ENCODE measurements at regions not wholly inside any gene's neighbourhood (a gene's known extent, or its start where the extent isn't known, plus 50 kb on each side); places are given as distances from the start of the nearest gene placed in this dataset.
"Not testable (repeated sequence)": the region's sequence is repeated elsewhere in the genome, so short reads cannot be mapped to it uniquely, and the experiment has no call there.

- no peak for DNase-seq (ENCODE audit: low read depth in 2 of 2)
Measured at GRCh38 chr20:57787151-57787989, 77.6 kb upstream of the PMEPA1 start.

- DNase-seq (ENCODE audit: low read depth in 2 of 2), result no peak
Measured at GRCh38 chr20:57786304-57786932, 76.6 kb upstream of the PMEPA1 start.

GRCh38 chr20:57785720-57786119 lies 75.9 kb upstream of the PMEPA1 start:
- no peak for DNase-seq (ENCODE audit: low read depth in 2 of 2)

- no peak for DNase-seq (ENCODE audit: low read depth in 2 of 2)
Measured at GRCh38 chr20:57785061-57785460, 75.2 kb upstream of the PMEPA1 start.

- DNase-seq (ENCODE audit: low read depth in 2 of 2), result no peak
Measured at GRCh38 chr20:57783956-57784837, 74.4 kb upstream of the PMEPA1 start.

GRCh38 chr20:57783196-57783595 lies 73.4 kb upstream of the PMEPA1 start:
- DNase-seq (ENCODE audit: low read depth in 2 of 2), result no peak

- DNase-seq (ENCODE audit: low read depth in 2 of 2), result no peak
Measured at GRCh38 chr20:57782631-57783041, 72.8 kb upstream of the PMEPA1 start.

- DNase-seq (ENCODE audit: low read depth in 2 of 2), result no peak
Measured at GRCh38 chr20:57781901-57782300, 72.1 kb upstream of the PMEPA1 start.

GRCh38 chr20:57780906-57781305 lies 71.1 kb upstream of the PMEPA1 start:
- no peak for DNase-seq (ENCODE audit: low read depth in 2 of 2)

- DNase-seq (ENCODE audit: low read depth in 2 of 2), result no peak
Measured at GRCh38 chr20:57780398-57780797, 70.6 kb upstream of the PMEPA1 start.

- DNase-seq (ENCODE audit: low read depth in 2 of 2), result no peak
Measured at GRCh38 chr20:57779401-57780003, 69.7 kb upstream of the PMEPA1 start.

GRCh38 chr20:57777911-57778310 lies 68.1 kb upstream of the PMEPA1 start:
- DNase-seq (ENCODE audit: low read depth in 2 of 2), result no peak

- no peak for DNase-seq (ENCODE audit: low read depth in 2 of 2)
Measured at GRCh38 chr20:57774951-57775350, 65.1 kb upstream of the PMEPA1 start.

- DNase-seq (ENCODE audit: low read depth in 2 of 2), result no peak
Measured at GRCh38 chr20:57774111-57774880, 64.5 kb upstream of the PMEPA1 start.

- DNase-seq (ENCODE audit: low read depth in 2 of 2), result no peak
Measured at GRCh38 chr20:57773059-57773815, 63.4 kb upstream of the PMEPA1 start.

GRCh38 chr20:57772349-57772964 lies 62.6 kb upstream of the PMEPA1 start:
- DNase-seq (ENCODE audit: low read depth in 2 of 2), result peak in 1 of 2 donors; percentile 1

- no peak for DNase-seq (ENCODE audit: low read depth in 2 of 2)
Measured at GRCh38 chr20:57770852-57771720, 61.3 kb upstream of the PMEPA1 start.

- DNase-seq (ENCODE audit: low read depth in 2 of 2), result not testable (repeated sequence)
Measured at GRCh38 chr20:57770401-57770800, 60.6 kb upstream of the PMEPA1 start.

- DNase-seq (ENCODE audit: low read depth in 2 of 2), result no peak
Measured at GRCh38 chr20:57769756-57770155, 59.9 kb upstream of the PMEPA1 start.

Measured in stimulated activated CD8-positive, alpha-beta memory T cell treated with anti-CD3 and anti-CD28 coated beads, Interleukin-7, amount 100 ng/mL, for 1 hour (primary cell).